Right lobe of liver (tissue), 6 donors: ENCODE measurements at regions not wholly inside any gene's neighbourhood (a gene's known extent, or its start where the extent isn't known, plus 50 kb on each side); places are given as distances from the start of the nearest gene placed in this dataset.

ENCODE experiments used
- ATAC-seq, 4 donors: fragments of 200-7000 bp; cut with Tn5 transposase; one replicate each; pipeline ENCODE4 v1.9.1; 2020; ENCODE audit warnings: mild to moderate bottlenecking in 4 of 4, moderate library complexity in 4 of 4
- DNase-seq, 3 donors: peaks; one replicate each; pipeline ENCODE4 v3.0.0-alpha.2; 2020
- H3K27ac ChIP-seq, 3 donors: fragments of 200-600 bp; one replicate each; pipeline ENCODE4 v1.8.0; 2022
- H3K27me3 ChIP-seq, 2 donors: fragments of 200-600 bp; one replicate each; pipeline ENCODE4 v1.8.0; 2022
- H3K36me3 ChIP-seq, 4 donors: fragments of 200-600 bp; sonication (generic) in 1 of 4; one replicate each; pipeline versions ENCODE4 v1.5.1 to v1.8.0; 2017 to 2022; ENCODE audit warnings: control low read depth in 1 of 4
- H3K4me1 ChIP-seq, 4 donors: fragments of 200-600 bp; sonication (generic) in 1 of 4; one replicate each; pipeline versions ENCODE4 v1.5.1 to v1.8.0; 2017 to 2022; ENCODE audit warnings: control low read depth in 1 of 4
- H3K4me3 ChIP-seq, 3 donors: fragments of 200-600 bp; one replicate each; pipeline ENCODE4 v1.8.0; 2022
- H3K9me3 ChIP-seq, 4 donors: fragments of 200-600 bp; sonication (generic) in 1 of 4; one replicate each; pipeline versions ENCODE4 v1.5.1 to v1.8.0; 2017 to 2022; ENCODE audit warnings: control low read depth in 1 of 4
- CTCF ChIP-seq, 4 donors: fragments of 200-600 bp in 3 of 4; fragments of 450-650 bp in 1 of 4; IDR thresholded peaks; one replicate each; pipeline versions ENCODE4 v1.5.1 to v1.8.0; 2016 to 2022; ENCODE audit warnings: antibody characterized with exemption in 4 of 4, mild to moderate bottlenecking in 2 of 4
- POLR2A ChIP-seq: fragments of 450-650 bp; IDR thresholded peaks from one replicate; pipeline ENCODE4 v1.6.1; 2017; ENCODE audit warnings: antibody characterized with exemption, mild to moderate bottlenecking
- WGBS: methylation state at CpG from one replicate; pipeline ENCODE4 v1.1.6; 2018; ENCODE audit warnings: low coverage, low lambda C conversion rate; ENCODE audit not compliant: insufficient coverage; ENCODE audit errors: missing lambda C conversion rate; 5-methylcytosine and 5-hydroxymethylcytosine counted together
- intact Hi-C, 2 donors: fragments of 100-400 bp; cut with DNase I; formaldehyde crosslinking; loops; one replicate each; pipeline versions ENCODE4 v1.11.2 to v1.14.1; 2022
- donor health status: DM: no; HTN: yes; CAD: no.
- donor health status: DM: no; HTN: no; CAD: no.
- donor health status: DM: no; HTN: no; CAD: no.
- donor health status: DM: no; HTN: yes; CAD: no.
- donor health status: DM: no; HTN: yes; CAD: no.

- Histone ChIP-seq H3K4me1 (peaks cover 0 to 37% (median 7%) of the 10 kb centered on the region in 4 donors), H3K27ac (peak overlapping the region in 1 of 3 donors; percentile 57), H3K9me3 (no peaks in the 10 kb centered on the region), H3K4me3 (peak overlapping the region in 1 of 3 donors; percentile 57), H3K27me3 (no peaks in the 10 kb centered on the region), H3K36me3 (peaks cover 0 to 2% (median 0%) of the 10 kb centered on the region in 4 donors)
- intact Hi-C loops: no loop called here
- ATAC-seq (peak in 1 of 4 donors; percentile 3), DNase-seq (no peak)
- 86% methylated on average over 1 of the region's 2 CpGs for WGBS
- no peak for TF ChIP-seq POLR2A
- TF ChIP-seq CTCF (IDR thresholded peaks at IDR 0.05): no peak
Measured at GRCh38 chr20:12316794-12317193, 399.1 kb downstream of the BTBD3 start.

- 85% methylated on average over 2 of the region's 2 CpGs for WGBS
- Histone ChIP-seq H3K9me3 (no peaks in the 10 kb centered on the region), H3K36me3 (peaks cover 0 to 2% (median 0%) of the 10 kb centered on the region in 4 donors), H3K27me3 (no peaks in the 10 kb centered on the region), H3K4me3 (peak overlapping the region in 2 of 3 donors; percentile 25 to 57), H3K4me1 (peaks cover 0 to 37% (median 7%) of the 10 kb centered on the region in 4 donors), H3K27ac (peak overlapping the region in 1 of 3 donors; percentile 57)
- intact Hi-C loops: no loop called here
- TF ChIP-seq POLR2A (no peak), CTCF (IDR thresholded peaks at IDR 0.05) (no peak)
- DNase-seq (no peak), ATAC-seq (peak in 1 of 4 donors; percentile 6)
Measured at GRCh38 chr20:12317433-12317832, 399.7 kb downstream of the BTBD3 start.

GRCh38 chr20:12318043-12318442 lies 400.4 kb downstream of the BTBD3 start:
- TF ChIP-seq POLR2A (no peak), CTCF (IDR thresholded peaks at IDR 0.05) (no peak)
- H3K27me3 ChIP-seq: no peaks in the 10 kb centered on the region
- H3K9me3 ChIP-seq: no peaks in the 10 kb centered on the region
- peaks cover 0 to 36% (median 7%) of the 10 kb centered on the region in 4 donors for H3K4me1 ChIP-seq
- intact Hi-C loops: no loop called here
- peaks cover 0 to 2% (median 0%) of the 10 kb centered on the region in 4 donors for H3K36me3 ChIP-seq
- 14% methylated on average over 5 of the region's 5 CpGs for WGBS
- H3K27ac ChIP-seq: peak overlapping the region in 1 of 3 donors; percentile 57
- DNase-seq: peak in 1 of 3 donors; percentile 64
- ATAC-seq: peak; percentile 77 to 88 (median 82)
- peak overlapping the region in 2 of 3 donors; percentile 25 to 57 for H3K4me3 ChIP-seq

GRCh38 chr20:12321736-12322135 lies 404.0 kb downstream of the BTBD3 start:
- no peak for ATAC-seq
- WGBS: 50% methylated on average over 2 of the region's 2 CpGs
- TF ChIP-seq CTCF (IDR thresholded peaks at IDR 0.05) (no peak), POLR2A (no peak)

More at GRCh38 chr20:12321736-12322135, 404.0 kb downstream of the BTBD3 start:
- H3K27me3 ChIP-seq: no peaks in the 10 kb centered on the region
- H3K9me3 ChIP-seq: no peaks in the 10 kb centered on the region
- H3K27ac ChIP-seq: no peak overlapping the region
- intact Hi-C loops: no loop called here
- H3K4me1 ChIP-seq: peaks cover 0 to 12% (median 3%) of the 10 kb centered on the region in 4 donors
- H3K4me3 ChIP-seq: no peak overlapping the region
- DNase-seq: no peak
- H3K36me3 ChIP-seq: no peaks in the 10 kb centered on the region
